Liver (tissue), 8 donors: ENCODE measurements at regions not wholly inside any gene's neighbourhood (a gene's known extent, or its start where the extent isn't known, plus 50 kb on each side); places are given as distances from the start of the nearest gene placed in this dataset.

Experiments
- DNase-seq: peaks from one replicate; pipeline ENCODE4 v3.0.0-alpha.2; 2017; ENCODE audit warnings: low spot score
- H3K27ac ChIP-seq, 2 donors: one replicate each; pipeline ENCODE4 v1.7.0; 2013; ENCODE audit warnings: inconsistent platforms in 2 of 2, low read length in 2 of 2, control low read depth in 1 of 2, low read depth in 1 of 2, mild to moderate bottlenecking in 1 of 2
- H3K27me3 ChIP-seq, 4 donors: one replicate each; pipeline versions ENCODE4 v1.6.1 to v1.7.0; 2013; ENCODE audit warnings: low read length in 3 of 4, inconsistent platforms in 1 of 4, mild to moderate bottlenecking in 1 of 4, moderate library complexity in 1 of 4; ENCODE audit not compliant: control insufficient read depth in 4 of 4, insufficient read depth in 4 of 4
- H3K36me3 ChIP-seq, 4 donors: one replicate each; pipeline versions ENCODE4 v1.6.1 to v1.7.0; 2013; ENCODE audit warnings: low read length in 3 of 4, mild to moderate bottlenecking in 3 of 4, low read depth in 1 of 4, moderate library complexity in 1 of 4; ENCODE audit not compliant: control insufficient read depth in 4 of 4, insufficient read depth in 3 of 4
- H3K4me1 ChIP-seq, 4 donors: one replicate each; pipeline versions ENCODE4 v1.6.1 to v1.7.0; 2013; ENCODE audit warnings: low read length in 3 of 4, mild to moderate bottlenecking in 3 of 4, moderate library complexity in 1 of 4; ENCODE audit not compliant: control insufficient read depth in 4 of 4, insufficient read depth in 4 of 4
- H3K4me3 ChIP-seq, 3 donors: one replicate each; pipeline versions ENCODE4 v1.6.1 to v1.7.0; 2013; ENCODE audit warnings: low read length in 3 of 3, control low read depth in 1 of 3, low read depth in 1 of 3, mild to moderate bottlenecking in 1 of 3
- H3K9ac ChIP-seq, 2 donors: one replicate each; pipeline ENCODE4 v1.7.0; 2013; ENCODE audit warnings: low read length in 2 of 2, mild to moderate bottlenecking in 2 of 2, moderate library complexity in 2 of 2, control low read depth in 1 of 2, low read depth in 1 of 2
- H3K9me3 ChIP-seq, 4 donors: one replicate each; pipeline versions ENCODE4 v1.6.1 to v1.7.0; 2013; ENCODE audit warnings: low read length in 3 of 4; ENCODE audit not compliant: control insufficient read depth in 4 of 4
- ATF3 ChIP-seq: IDR thresholded peaks from 2 replicates; pipeline ENCODE4 v1.6.1; 2016; ENCODE audit warnings: antibody characterized with exemption
- EGR1 ChIP-seq, 2 donors: IDR thresholded peaks; 2 replicates each; pipeline ENCODE4 v1.6.1; 2016 to 2018; ENCODE audit warnings: antibody characterized with exemption in 2 of 2, low read depth in 2 of 2
- FOXA1 ChIP-seq: IDR thresholded peaks from 2 replicates; pipeline ENCODE4 v1.6.1; 2016; ENCODE audit warnings: antibody characterized with exemption
- FOXA2 ChIP-seq: IDR thresholded peaks from 2 replicates; pipeline ENCODE4 v1.6.1; 2016; ENCODE audit warnings: antibody characterized with exemption
- GABPA ChIP-seq, 2 donors: IDR thresholded peaks in 1 of 2; conservative IDR thresholded peaks in 1 of 2; 2 replicates each; pipeline ENCODE4 v1.6.1; 2016; ENCODE audit warnings: antibody characterized with exemption in 2 of 2, mild to moderate bottlenecking in 1 of 2, moderate library complexity in 1 of 2
- HNF4A ChIP-seq, 2 donors: conservative IDR thresholded peaks; 2 replicates each; pipeline ENCODE4 v1.6.1; 2016; ENCODE audit warnings: antibody characterized with exemption in 2 of 2, mild to moderate bottlenecking in 2 of 2
- HNF4G ChIP-seq: IDR thresholded peaks from 2 replicates; pipeline ENCODE4 v1.6.1; 2016; ENCODE audit warnings: antibody characterized with exemption
- JUND ChIP-seq, 2 donors: IDR thresholded peaks; 2 replicates each; pipeline ENCODE4 v1.6.1; 2016; ENCODE audit warnings: antibody characterized with exemption in 2 of 2
- RAD21 ChIP-seq, 2 donors: IDR thresholded peaks; 2 replicates each; pipeline ENCODE4 v1.6.1; 2016; ENCODE audit warnings: antibody characterized with exemption in 2 of 2, mild to moderate bottlenecking in 2 of 2
- RXRA ChIP-seq, 2 donors: IDR thresholded peaks; 2 replicates each; pipeline ENCODE4 v1.6.1; 2017 to 2018; ENCODE audit warnings: antibody characterized with exemption in 2 of 2, mild to moderate bottlenecking in 1 of 2
- SP1 ChIP-seq: IDR thresholded peaks from 2 replicates; pipeline ENCODE4 v1.6.1; 2018; ENCODE audit warnings: antibody characterized with exemption, mild to moderate bottlenecking
- TAF1 ChIP-seq: conservative IDR thresholded peaks from 2 replicates; pipeline ENCODE4 v1.6.1; 2016; ENCODE audit warnings: antibody characterized with exemption, mild to moderate bottlenecking
- YY1 ChIP-seq: IDR thresholded peaks from 2 replicates; pipeline ENCODE4 v1.6.1; 2016; ENCODE audit warnings: antibody characterized with exemption, mild to moderate bottlenecking
- WGBS: extraction: QIAGEN DNeasy Blood & Tissue Kit; methylation state at CpG from one replicate; pipeline ENCODE4 v1.1.7; 2013; 5-methylcytosine and 5-hydroxymethylcytosine counted together
- TF ChIP-seq, protein P1 (sequence below): IDR thresholded peaks from 2 replicates; pipeline ENCODE4 v1.6.1; 2016; ENCODE audit warnings: antibody characterized with exemption
- TF ChIP-seq, protein P2 (sequence below): IDR thresholded peaks from 2 replicates; pipeline ENCODE4 v1.6.1; 2016; ENCODE audit warnings: antibody characterized with exemption, mild to moderate bottlenecking
- TF ChIP-seq, protein P3 (sequence below): IDR thresholded peaks from 2 replicates; pipeline ENCODE4 v1.6.1; 2016; ENCODE audit warnings: antibody characterized with exemption
- TF ChIP-seq, protein P4 (sequence below): fragments of 150-350 bp; IDR thresholded peaks from 2 replicates; pipeline ENCODE4 v1.5.1; 2017; ENCODE audit warnings: improper control_type of control experiment, low read depth, low read length; ENCODE audit not compliant: missing input control
- donor health status: healthy.
- donor health status: healthy.
- donor health status: healthy.
- donor health status: healthy.
- donor health status: healthy.

DNA sequence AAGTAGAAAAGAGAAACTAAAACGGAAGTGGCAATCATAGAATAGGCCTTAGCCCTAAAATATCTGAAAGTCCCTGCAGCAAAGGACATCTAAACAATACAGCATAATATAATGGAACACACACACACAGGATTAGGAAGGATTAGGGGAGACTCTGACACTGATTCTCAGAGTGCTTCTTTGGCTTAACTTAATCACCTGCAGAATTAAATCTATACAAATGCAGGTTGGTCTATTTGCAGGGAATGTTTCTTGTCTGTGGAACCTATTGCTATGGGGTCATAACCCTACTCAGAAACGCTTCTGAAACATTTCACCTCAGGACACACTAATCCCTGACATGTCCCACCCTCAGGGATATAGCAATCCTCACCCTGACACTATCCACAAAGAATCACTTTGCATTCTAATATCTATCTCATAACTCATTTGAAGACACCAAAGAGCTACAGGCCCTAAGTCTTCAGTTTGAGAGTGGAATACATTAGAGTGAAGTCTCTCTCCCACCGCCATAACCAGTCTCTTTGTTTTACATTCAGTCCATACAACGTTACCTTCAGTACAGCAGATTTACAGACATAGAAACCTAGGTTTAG, 1041.2 kb downstream of the TUSC7 start:
- H3K9me3 ChIP-seq: no peaks in the 10 kb centered on the region
- WGBS: 79% methylated on average over 4 of the region's 4 CpGs
- peaks cover 0 to 4% (median under 1%) of the 10 kb centered on the region in 4 donors for H3K4me1 ChIP-seq
- DNase-seq: no peak
- TF ChIP-seq RXRA (IDR thresholded peaks at IDR 0.05): no peak
- no peak for TF ChIP-seq JUND (IDR thresholded peaks at IDR 0.05)
- TF ChIP-seq HNF4G: no peak
- no peak for TF ChIP-seq FOXA1
- TF ChIP-seq RAD21 (IDR thresholded peaks at IDR 0.05): no peak
- TF ChIP-seq, protein P1, sequence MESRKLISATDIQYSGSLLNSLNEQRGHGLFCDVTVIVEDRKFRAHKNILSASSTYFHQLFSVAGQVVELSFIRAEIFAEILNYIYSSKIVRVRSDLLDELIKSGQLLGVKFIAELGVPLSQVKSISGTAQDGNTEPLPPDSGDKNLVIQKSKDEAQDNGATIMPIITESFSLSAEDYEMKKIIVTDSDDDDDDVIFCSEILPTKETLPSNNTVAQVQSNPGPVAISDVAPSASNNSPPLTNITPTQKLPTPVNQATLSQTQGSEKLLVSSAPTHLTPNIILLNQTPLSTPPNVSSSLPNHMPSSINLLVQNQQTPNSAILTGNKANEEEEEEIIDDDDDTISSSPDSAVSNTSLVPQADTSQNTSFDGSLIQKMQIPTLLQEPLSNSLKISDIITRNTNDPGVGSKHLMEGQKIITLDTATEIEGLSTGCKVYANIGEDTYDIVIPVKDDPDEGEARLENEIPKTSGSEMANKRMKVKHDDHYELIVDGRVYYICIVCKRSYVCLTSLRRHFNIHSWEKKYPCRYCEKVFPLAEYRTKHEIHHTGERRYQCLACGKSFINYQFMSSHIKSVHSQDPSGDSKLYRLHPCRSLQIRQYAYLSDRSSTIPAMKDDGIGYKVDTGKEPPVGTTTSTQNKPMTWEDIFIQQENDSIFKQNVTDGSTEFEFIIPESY: no peak
- TF ChIP-seq, protein P2, sequence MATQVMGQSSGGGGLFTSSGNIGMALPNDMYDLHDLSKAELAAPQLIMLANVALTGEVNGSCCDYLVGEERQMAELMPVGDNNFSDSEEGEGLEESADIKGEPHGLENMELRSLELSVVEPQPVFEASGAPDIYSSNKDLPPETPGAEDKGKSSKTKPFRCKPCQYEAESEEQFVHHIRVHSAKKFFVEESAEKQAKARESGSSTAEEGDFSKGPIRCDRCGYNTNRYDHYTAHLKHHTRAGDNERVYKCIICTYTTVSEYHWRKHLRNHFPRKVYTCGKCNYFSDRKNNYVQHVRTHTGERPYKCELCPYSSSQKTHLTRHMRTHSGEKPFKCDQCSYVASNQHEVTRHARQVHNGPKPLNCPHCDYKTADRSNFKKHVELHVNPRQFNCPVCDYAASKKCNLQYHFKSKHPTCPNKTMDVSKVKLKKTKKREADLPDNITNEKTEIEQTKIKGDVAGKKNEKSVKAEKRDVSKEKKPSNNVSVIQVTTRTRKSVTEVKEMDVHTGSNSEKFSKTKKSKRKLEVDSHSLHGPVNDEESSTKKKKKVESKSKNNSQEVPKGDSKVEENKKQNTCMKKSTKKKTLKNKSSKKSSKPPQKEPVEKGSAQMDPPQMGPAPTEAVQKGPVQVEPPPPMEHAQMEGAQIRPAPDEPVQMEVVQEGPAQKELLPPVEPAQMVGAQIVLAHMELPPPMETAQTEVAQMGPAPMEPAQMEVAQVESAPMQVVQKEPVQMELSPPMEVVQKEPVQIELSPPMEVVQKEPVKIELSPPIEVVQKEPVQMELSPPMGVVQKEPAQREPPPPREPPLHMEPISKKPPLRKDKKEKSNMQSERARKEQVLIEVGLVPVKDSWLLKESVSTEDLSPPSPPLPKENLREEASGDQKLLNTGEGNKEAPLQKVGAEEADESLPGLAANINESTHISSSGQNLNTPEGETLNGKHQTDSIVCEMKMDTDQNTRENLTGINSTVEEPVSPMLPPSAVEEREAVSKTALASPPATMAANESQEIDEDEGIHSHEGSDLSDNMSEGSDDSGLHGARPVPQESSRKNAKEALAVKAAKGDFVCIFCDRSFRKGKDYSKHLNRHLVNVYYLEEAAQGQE: no peak
- TF ChIP-seq ATF3: no peak
- no peak for TF ChIP-seq TAF1
- TF ChIP-seq, protein P3, sequence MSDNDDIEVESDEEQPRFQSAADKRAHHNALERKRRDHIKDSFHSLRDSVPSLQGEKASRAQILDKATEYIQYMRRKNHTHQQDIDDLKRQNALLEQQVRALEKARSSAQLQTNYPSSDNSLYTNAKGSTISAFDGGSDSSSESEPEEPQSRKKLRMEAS: no peak
- no peak for TF ChIP-seq YY1
- TF ChIP-seq, protein P4, sequence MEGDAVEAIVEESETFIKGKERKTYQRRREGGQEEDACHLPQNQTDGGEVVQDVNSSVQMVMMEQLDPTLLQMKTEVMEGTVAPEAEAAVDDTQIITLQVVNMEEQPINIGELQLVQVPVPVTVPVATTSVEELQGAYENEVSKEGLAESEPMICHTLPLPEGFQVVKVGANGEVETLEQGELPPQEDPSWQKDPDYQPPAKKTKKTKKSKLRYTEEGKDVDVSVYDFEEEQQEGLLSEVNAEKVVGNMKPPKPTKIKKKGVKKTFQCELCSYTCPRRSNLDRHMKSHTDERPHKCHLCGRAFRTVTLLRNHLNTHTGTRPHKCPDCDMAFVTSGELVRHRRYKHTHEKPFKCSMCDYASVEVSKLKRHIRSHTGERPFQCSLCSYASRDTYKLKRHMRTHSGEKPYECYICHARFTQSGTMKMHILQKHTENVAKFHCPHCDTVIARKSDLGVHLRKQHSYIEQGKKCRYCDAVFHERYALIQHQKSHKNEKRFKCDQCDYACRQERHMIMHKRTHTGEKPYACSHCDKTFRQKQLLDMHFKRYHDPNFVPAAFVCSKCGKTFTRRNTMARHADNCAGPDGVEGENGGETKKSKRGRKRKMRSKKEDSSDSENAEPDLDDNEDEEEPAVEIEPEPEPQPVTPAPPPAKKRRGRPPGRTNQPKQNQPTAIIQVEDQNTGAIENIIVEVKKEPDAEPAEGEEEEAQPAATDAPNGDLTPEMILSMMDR: no peak
- H3K27me3 ChIP-seq: no peaks in the 10 kb centered on the region
- no peaks in the 10 kb centered on the region for H3K36me3 ChIP-seq
- no peak overlapping the region for H3K4me3 ChIP-seq
- no peak overlapping the region for H3K27ac ChIP-seq
- H3K9ac ChIP-seq: no peak overlapping the region

- H3K9me3 ChIP-seq: no peaks in the 10 kb centered on the region
- no peaks in the 10 kb centered on the region for H3K36me3 ChIP-seq
- no peak for DNase-seq
- WGBS: 91% methylated on average over 4 of the region's 4 CpGs
- H3K27me3 ChIP-seq: no peaks in the 10 kb centered on the region
- H3K4me1 ChIP-seq: peaks cover 0 to 4% (median under 1%) of the 10 kb centered on the region in 4 donors
- H3K4me3 ChIP-seq: no peak overlapping the region
- H3K9ac ChIP-seq: no peak overlapping the region
- H3K27ac ChIP-seq: no peak overlapping the region
- TF ChIP-seq HNF4A (conservative IDR thresholded peaks at IDR 0.05): no peak
- TF ChIP-seq FOXA1: no peak
- no peak for TF ChIP-seq TAF1
- TF ChIP-seq SP1: no peak
- TF ChIP-seq, protein P4: no peak
- no peak for TF ChIP-seq ATF3
- TF ChIP-seq GABPA (IDR thresholded peaks at IDR 0.05 in 1 of 2, conservative IDR thresholded peaks at IDR 0.05 in 1 of 2): no peak
- TF ChIP-seq, protein P1: no peak
- TF ChIP-seq HNF4G: no peak
- no peak for TF ChIP-seq FOXA2
- TF ChIP-seq, protein P3: no peak
- no peak for TF ChIP-seq RAD21 (IDR thresholded peaks at IDR 0.05)
- TF ChIP-seq EGR1 (IDR thresholded peaks at IDR 0.05; ENCODE audit: low read depth in 2 of 2): no peak
- TF ChIP-seq RXRA (IDR thresholded peaks at IDR 0.05): no peak
Measured at GRCh38 chr3:117751651-117752050, 1042.1 kb downstream of the TUSC7 start.
